MM.1S (cell line): ENCODE measurements at regions not wholly inside any gene's neighbourhood (a gene's known extent, or its start where the extent isn't known, plus 50 kb on each side); places are given as distances from the start of the nearest gene placed in this dataset.
"Not testable (repeated sequence)": the region's sequence is repeated elsewhere in the genome, so short reads cannot be mapped to it uniquely, and the experiment has no call there.

Experiments
- DNase-seq: peaks from one replicate; pipeline ENCODE4 v3.0.0-alpha.2; 2015
- H2AFZ ChIP-seq: fragments of 300-600 bp; sonication (generic); 2 replicates; pipeline ENCODE4 v1.6.0; 2016; ENCODE audit warnings: antibody characterized with exemption, low read length
- H3F3A ChIP-seq: fragments of 300-600 bp; sonication (generic); 2 replicates; pipeline ENCODE4 v1.6.1; 2016; ENCODE audit warnings: mild to moderate bottlenecking, antibody characterized with exemption, low read length, moderate library complexity, mixed read lengths; ENCODE audit not compliant: insufficient read depth
- H3K27ac ChIP-seq: fragments of 300-600 bp; sonication (generic); 2 replicates; pipeline ENCODE4 v1.5.1; 2016; ENCODE audit warnings: mild to moderate bottlenecking, low read length
- H3K27me3 ChIP-seq: fragments of 300-600 bp; sonication (generic); replicated peaks from 2 replicates; pipeline ENCODE4 v1.6.0; 2016; ENCODE audit warnings: low read length; ENCODE audit not compliant: insufficient read depth
- H3K36me3 ChIP-seq: fragments of 300-600 bp; sonication (generic); replicated peaks from 2 replicates; pipeline ENCODE4 v1.6.1; 2016; ENCODE audit warnings: mild to moderate bottlenecking, low read length, mixed read lengths; ENCODE audit not compliant: insufficient read depth
- H3K4me1 ChIP-seq: fragments of 300-600 bp; sonication (generic); 2 replicates; pipeline ENCODE4 v1.6.1; 2016; ENCODE audit warnings: low read length, mixed read lengths
- H3K4me2 ChIP-seq: fragments of 300-600 bp; sonication (generic); 2 replicates; pipeline ENCODE4 v1.6.0; 2016; ENCODE audit warnings: low read depth, low read length
- H3K4me3 ChIP-seq: fragments of 300-600 bp; sonication (generic); 2 replicates; pipeline ENCODE4 v1.5.1; 2016; ENCODE audit warnings: low read length, mixed read lengths
- H3K79me2 ChIP-seq: fragments of 300-600 bp; sonication (generic); 2 replicates; pipeline ENCODE4 v1.6.1; 2016; ENCODE audit warnings: mixed run types, low read length, mixed read lengths
- H3K9ac ChIP-seq: fragments of 300-600 bp; sonication (generic); 2 replicates; pipeline ENCODE4 v1.6.1; 2016; ENCODE audit warnings: low read length, mixed read lengths
- H3K9me2 ChIP-seq: fragments of 300-600 bp; sonication (generic); replicated peaks from 2 replicates; pipeline ENCODE4 v1.6.1; 2016; ENCODE audit warnings: mild to moderate bottlenecking, low read length, mixed read lengths; ENCODE audit not compliant: insufficient read depth
- H3K9me3 ChIP-seq: fragments of 300-600 bp; sonication (generic); replicated peaks from 2 replicates; pipeline ENCODE4 v1.6.1; 2016; ENCODE audit warnings: mild to moderate bottlenecking, low read length, mixed read lengths; ENCODE audit not compliant: insufficient read depth
- H4K20me1 ChIP-seq: fragments of 300-600 bp; sonication (generic); 2 replicates; pipeline ENCODE4 v1.6.1; 2016; ENCODE audit warnings: mild to moderate bottlenecking, low read length, moderate library complexity, mixed read lengths; ENCODE audit not compliant: insufficient read depth
- EZH2 ChIP-seq: fragments of 300-600 bp; sonication (generic); optimal IDR thresholded peaks from 2 replicates; pipeline ENCODE3; 2017; ENCODE audit warnings: low read depth, mild to moderate bottlenecking, antibody characterized with exemption, low read length, mixed read lengths
- EZH2phosphoT487 ChIP-seq: fragments of 300-600 bp; sonication (generic); IDR thresholded peaks from 2 replicates; pipeline ENCODE4 v1.6.1; 2018; ENCODE audit warnings: antibody characterized with exemption, low read length
- TF ChIP-seq, protein P1 (sequence below): fragments of 300-600 bp; sonication (generic); IDR thresholded peaks from 2 replicates; pipeline ENCODE4 v1.5.1; 2016; ENCODE audit warnings: antibody characterized with exemption, low read length, mixed read lengths

DNA sequence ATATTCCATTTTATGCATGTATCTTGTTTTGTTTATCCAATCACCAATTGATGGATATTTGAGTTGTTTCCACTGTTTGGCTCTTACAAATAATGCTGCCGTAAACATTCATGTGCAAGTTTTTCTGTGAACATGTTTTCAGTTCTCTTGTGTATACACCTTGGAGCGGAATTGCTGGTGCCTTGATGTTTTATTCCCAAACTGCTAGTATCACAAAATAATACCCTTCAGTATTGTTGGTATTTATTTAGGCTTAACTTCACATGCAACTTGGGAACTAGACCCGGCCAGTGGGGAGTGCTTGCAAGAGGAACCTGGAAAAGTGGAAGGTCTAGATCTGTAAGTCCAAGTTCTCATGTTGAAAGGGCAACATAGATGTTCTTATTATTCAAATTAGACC lies 115.9 kb downstream of the CRYAA start:
- no peaks in the 10 kb centered on the region for H3K9me2 ChIP-seq
- no peak for TF ChIP-seq EZH2
- no peaks in the 10 kb centered on the region for H3K9me3 ChIP-seq
- H3K4me1 ChIP-seq, result no peaks in the 10 kb centered on the region
- H3K9ac ChIP-seq, result no peak overlapping the region
- no peaks in the 10 kb centered on the region for H4K20me1 ChIP-seq
- no peaks in the 10 kb centered on the region for H3K79me2 ChIP-seq
- no peaks in the 10 kb centered on the region for H3K36me3 ChIP-seq
- H3K27ac ChIP-seq, result no peak overlapping the region
- H3K4me2 ChIP-seq, result no peak overlapping the region
- H3K4me3 ChIP-seq, result no peak overlapping the region
- DNase-seq, result no peak
- no peaks in the 10 kb centered on the region for H3F3A ChIP-seq
- H2AFZ ChIP-seq, result no peak overlapping the region
- H3K27me3 ChIP-seq, result peaks cover 5% of the 10 kb centered on the region; the same call in 1 of the 2 replicates

DNA sequence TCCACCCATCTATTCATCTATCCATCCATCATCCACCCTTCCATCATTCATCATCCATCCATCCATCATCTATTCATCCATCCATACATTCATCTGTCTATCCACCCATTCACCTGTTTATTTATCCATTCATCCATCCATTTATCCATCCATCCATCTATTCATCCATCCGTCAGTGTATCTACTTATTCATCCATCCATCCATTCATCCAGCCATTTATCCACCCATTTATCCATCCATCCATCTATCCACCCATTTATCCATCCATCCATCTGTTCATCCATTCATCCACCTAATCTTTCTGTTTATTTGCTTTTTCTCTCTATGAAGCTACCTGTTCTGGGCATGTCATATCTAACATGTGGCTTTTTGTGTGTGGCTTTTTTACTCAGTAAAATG lies 115.4 kb downstream of the CRYAA start:
- Histone ChIP-seq H3K4me3 (no peak overlapping the region), H3K9me2 (no peaks in the 10 kb centered on the region), H3K79me2 (no peaks in the 10 kb centered on the region), H3K9me3 (no peaks in the 10 kb centered on the region), H2AFZ (no peak overlapping the region), H3K4me1 (no peaks in the 10 kb centered on the region), H3K36me3 (no peaks in the 10 kb centered on the region), H3K27ac (no peak overlapping the region), H3K9ac (no peak overlapping the region), H3K27me3 (peaks cover 7% of the 10 kb centered on the region; the same call in 1 of the 2 replicates), H3F3A (no peaks in the 10 kb centered on the region), H3K4me2 (no peak overlapping the region), H4K20me1 (no peaks in the 10 kb centered on the region)
- DNase-seq, result no peak
- TF ChIP-seq EZH2phosphoT487 (no peak), EZH2 (no peak)
- TF ChIP-seq, protein P1, sequence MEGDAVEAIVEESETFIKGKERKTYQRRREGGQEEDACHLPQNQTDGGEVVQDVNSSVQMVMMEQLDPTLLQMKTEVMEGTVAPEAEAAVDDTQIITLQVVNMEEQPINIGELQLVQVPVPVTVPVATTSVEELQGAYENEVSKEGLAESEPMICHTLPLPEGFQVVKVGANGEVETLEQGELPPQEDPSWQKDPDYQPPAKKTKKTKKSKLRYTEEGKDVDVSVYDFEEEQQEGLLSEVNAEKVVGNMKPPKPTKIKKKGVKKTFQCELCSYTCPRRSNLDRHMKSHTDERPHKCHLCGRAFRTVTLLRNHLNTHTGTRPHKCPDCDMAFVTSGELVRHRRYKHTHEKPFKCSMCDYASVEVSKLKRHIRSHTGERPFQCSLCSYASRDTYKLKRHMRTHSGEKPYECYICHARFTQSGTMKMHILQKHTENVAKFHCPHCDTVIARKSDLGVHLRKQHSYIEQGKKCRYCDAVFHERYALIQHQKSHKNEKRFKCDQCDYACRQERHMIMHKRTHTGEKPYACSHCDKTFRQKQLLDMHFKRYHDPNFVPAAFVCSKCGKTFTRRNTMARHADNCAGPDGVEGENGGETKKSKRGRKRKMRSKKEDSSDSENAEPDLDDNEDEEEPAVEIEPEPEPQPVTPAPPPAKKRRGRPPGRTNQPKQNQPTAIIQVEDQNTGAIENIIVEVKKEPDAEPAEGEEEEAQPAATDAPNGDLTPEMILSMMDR, result no peak

DNA sequence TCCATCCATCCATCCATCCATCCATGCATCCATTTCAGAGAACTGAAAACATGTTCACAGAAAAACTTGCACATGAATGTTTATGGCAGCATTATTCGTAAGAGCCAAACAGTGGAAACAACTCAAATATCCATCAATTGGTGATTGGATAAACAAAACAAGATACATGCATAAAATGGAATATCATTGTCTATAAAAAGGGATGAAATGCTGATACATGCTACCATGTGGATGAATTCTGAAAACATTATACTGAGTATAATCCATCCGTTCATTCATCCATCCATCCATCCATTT lies 115.1 kb downstream of the CRYAA start:
- not testable (repeated sequence) for H3K79me2 ChIP-seq, H3K4me2 ChIP-seq, H2AFZ ChIP-seq, H3K9me3 ChIP-seq, H3K4me3 ChIP-seq, DNase-seq, H3K4me1 ChIP-seq, H3K9me2 ChIP-seq, H4K20me1 ChIP-seq, H3F3A ChIP-seq, H3K36me3 ChIP-seq, H3K9ac ChIP-seq, H3K27ac ChIP-seq
- H3K27me3 ChIP-seq, result peaks cover 11% of the 10 kb centered on the region

DNA sequence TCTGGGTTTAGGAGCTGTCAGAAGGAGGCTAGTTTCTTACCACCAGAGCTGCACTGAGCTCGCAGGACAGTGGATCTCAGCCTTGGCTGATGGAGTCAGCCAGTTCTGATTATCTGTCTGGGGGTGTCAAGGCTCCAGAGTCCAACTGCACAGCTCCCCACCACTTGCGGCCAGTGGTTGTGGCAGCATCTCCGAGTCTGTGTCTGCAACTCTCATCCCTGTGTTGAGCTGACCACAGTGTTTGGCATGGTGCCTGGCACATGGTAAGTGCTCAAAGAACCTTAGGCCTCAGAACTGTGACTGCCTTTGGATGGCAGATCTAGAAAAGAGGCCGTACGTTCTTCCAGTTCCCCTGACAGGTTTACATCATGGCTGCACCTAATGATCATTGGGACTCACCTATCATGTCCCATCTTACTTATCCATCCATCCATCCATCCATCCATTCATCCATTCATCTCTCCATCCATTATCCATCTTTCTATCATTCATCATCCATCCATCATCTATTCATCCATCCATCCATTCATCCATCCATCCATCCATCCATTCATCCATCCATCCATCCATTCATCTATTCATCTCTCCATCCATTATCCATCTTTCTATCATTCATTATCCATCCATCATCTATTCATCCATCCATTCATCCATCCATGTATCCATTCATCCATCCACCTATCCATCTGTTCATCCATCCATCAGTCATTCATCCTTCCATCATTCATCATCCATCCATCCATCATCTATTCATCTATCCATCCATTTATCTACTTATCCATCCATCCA lies 114.5 kb downstream of the CRYAA start:
- no peaks in the 10 kb centered on the region for H3K9me3 ChIP-seq
- no peak overlapping the region for H2AFZ ChIP-seq
- no peak overlapping the region for H3K9ac ChIP-seq
- H3K79me2 ChIP-seq, result no peaks in the 10 kb centered on the region
- no peaks in the 10 kb centered on the region for H4K20me1 ChIP-seq
- H3K9me2 ChIP-seq, result no peaks in the 10 kb centered on the region
- no peak overlapping the region for H3K27ac ChIP-seq
- peaks cover 16% of the 10 kb centered on the region for H3K27me3 ChIP-seq
- no peaks in the 10 kb centered on the region for H3F3A ChIP-seq
- TF ChIP-seq EZH2 (no peak), EZH2phosphoT487 (no peak)
- TF ChIP-seq, protein P1, result no peak
- H3K4me2 ChIP-seq, result no peak overlapping the region
- H3K4me3 ChIP-seq, result no peak overlapping the region
- H3K36me3 ChIP-seq, result no peaks in the 10 kb centered on the region
- DNase-seq, result no peak
- no peaks in the 10 kb centered on the region for H3K4me1 ChIP-seq
